H1 (cell line): ENCODE measurements at regions not wholly inside any gene's neighbourhood (a gene's known extent, or its start where the extent isn't known, plus 50 kb on each side); places are given as distances from the start of the nearest gene placed in this dataset.

ENCODE experiments used
- CTCF ChIA-PET: fragments of 300-600 bp; sonication (Branson Sonifier 250); formaldehyde crosslinking; loops from one replicate; lab custom pipeline; 2021; ENCODE audit not compliant: partially characterized antibody; lab: Charles Lee
- POLR2A ChIA-PET: fragments of 300-600 bp; sonication (Branson Sonifier 250); formaldehyde crosslinking; loops from one replicate; lab custom pipeline; 2021; ENCODE audit warnings: inconsistent platforms; ENCODE audit not compliant: partially characterized antibody; lab: Charles Lee
- DNase-seq, 2 experiments: peaks; one replicate each; pipeline versions ENCODE4 v3.0.0 to v3.0.0-alpha.2; 2010 to 2022; ENCODE audit warnings: low spot score in 2 of 2, low read depth in 1 of 2, mixed read lengths in 1 of 2
- FAIRE-seq: peaks from 2 replicates; lab custom pipeline; 2011; peaks lifted over from hg19 to GRCh38; lab: Jason Lieb, UNC
- H2AFZ ChIP-seq: 2 replicates; pipeline ENCODE4 v1.8.1; 2012; ENCODE audit warnings: low read length, inconsistent platforms
- H2AK5ac ChIP-seq: 2 replicates; pipeline ENCODE4 v1.6.1; 2013; ENCODE audit warnings: low read depth, low read length
- H2BK120ac ChIP-seq: replicated peaks from 2 replicates; pipeline ENCODE3; 2013; ENCODE audit warnings: low read depth, low read length, inconsistent platforms
- H2BK12ac ChIP-seq: 2 replicates; pipeline ENCODE4 v1.6.1; 2013; ENCODE audit warnings: low read depth, low read length
- H2BK15ac ChIP-seq: 2 replicates; pipeline ENCODE4 v1.6.1; 2013; ENCODE audit warnings: low read length
- H2BK20ac ChIP-seq: 2 replicates; pipeline ENCODE4 v1.6.1; 2013; ENCODE audit warnings: low read length
- H2BK5ac ChIP-seq: 2 replicates; pipeline ENCODE4 v1.6.1; 2013; ENCODE audit warnings: low read depth, low read length
- H3K14ac ChIP-seq: 2 replicates; pipeline ENCODE4 v1.6.1; 2013; ENCODE audit warnings: inconsistent platforms; ENCODE audit not compliant: insufficient read length
- H3K18ac ChIP-seq: 2 replicates; pipeline ENCODE4 v1.6.1; 2013; ENCODE audit warnings: low read length; ENCODE audit errors: extremely low read depth
- H3K23ac ChIP-seq: 2 replicates; pipeline ENCODE4 v1.6.1; 2013; ENCODE audit warnings: inconsistent platforms; ENCODE audit not compliant: insufficient read length
- H3K23me2 ChIP-seq: 2 replicates; pipeline ENCODE4 v1.6.1; 2013; ENCODE audit warnings: low read depth, low read length
- H3K27ac ChIP-seq: 2 replicates; pipeline ENCODE4 v1.6.1; 2011; ENCODE audit warnings: low read depth, low read length, inconsistent platforms
- H3K27me3 ChIP-seq, 4 experiments: replicated peaks in 1 of 4; 1 replicate in 1 of 4; 2 replicates in 3 of 4; pipeline versions ENCODE4 v1.6.1 to v1.8.1; 2011 to 2013; ENCODE audit warnings: low read length in 3 of 4, mild to moderate bottlenecking in 3 of 4, inconsistent platforms in 2 of 4, mixed read lengths in 2 of 4, moderate library complexity in 1 of 4; ENCODE audit not compliant: control insufficient read depth in 3 of 4, insufficient read depth in 3 of 4; ENCODE audit errors: extremely low read depth in 1 of 4
- H3K36me3 ChIP-seq, 4 experiments: 2 replicates each; pipeline versions ENCODE4 v1.6.1 to v1.8.1; 2011 to 2013; ENCODE audit warnings: mild to moderate bottlenecking in 4 of 4, low read length in 3 of 4, moderate library complexity in 2 of 4, control low read depth in 1 of 4, inconsistent platforms in 1 of 4; ENCODE audit not compliant: insufficient read depth in 4 of 4, control insufficient read depth in 2 of 4
- H3K4ac ChIP-seq: replicated peaks from 2 replicates; pipeline ENCODE3; 2013; ENCODE audit warnings: low read length, low read depth, mixed read lengths, inconsistent platforms; ENCODE audit not compliant: insufficient read length
- H3K4me1 ChIP-seq, 4 experiments: replicated peaks in 1 of 4; 1 replicate in 1 of 4; 2 replicates in 3 of 4; pipeline versions ENCODE4 v1.6.1 to v1.8.1; 2011 to 2013; ENCODE audit warnings: low read length in 3 of 4, inconsistent platforms in 2 of 4, mixed read lengths in 1 of 4; ENCODE audit not compliant: insufficient read depth in 4 of 4, control insufficient read depth in 3 of 4
- H3K4me2 ChIP-seq, 2 experiments: 2 replicates each; pipeline versions ENCODE4 v1.6.1 to v1.8.1; 2011 to 2013; ENCODE audit warnings: low read depth in 2 of 2, low read length in 2 of 2, control low read depth in 1 of 2, inconsistent platforms in 1 of 2, mild to moderate bottlenecking in 1 of 2; ENCODE audit not compliant: insufficient read depth in 1 of 2
- H3K4me3 ChIP-seq, 4 experiments: fragments of 200-600, 300-600 bp in 1 of 4; sonication (generic), shearing (Covaris generic), sonication (Bioruptor Twin) in 1 of 4; 2 replicates each; pipeline versions ENCODE4 v1.5.1 to v1.8.1; 2011 to 2016; ENCODE audit warnings: low read length in 4 of 4, low read depth in 3 of 4, control low read depth in 2 of 4, inconsistent platforms in 2 of 4, mild to moderate bottlenecking in 2 of 4, mixed read lengths in 1 of 4, moderate library complexity in 1 of 4; ENCODE audit not compliant: insufficient read depth in 2 of 4; ENCODE audit errors: extremely low read depth in 1 of 4
- H3K56ac ChIP-seq: replicated peaks from 2 replicates; pipeline ENCODE3; 2013; ENCODE audit warnings: low read depth, mild to moderate bottlenecking, mixed read lengths, low read length, inconsistent platforms; ENCODE audit not compliant: insufficient read length
- H3K79me1 ChIP-seq: 2 replicates; pipeline ENCODE4 v1.6.1; 2013; ENCODE audit warnings: low read depth, low read length, control low read depth
- H3K79me2 ChIP-seq, 2 experiments: 2 replicates each; pipeline versions ENCODE4 v1.6.1 to v1.8.1; 2012 to 2013; ENCODE audit warnings: low read length in 2 of 2, mild to moderate bottlenecking in 2 of 2, inconsistent platforms in 1 of 2; ENCODE audit not compliant: insufficient read depth in 2 of 2, control insufficient read depth in 1 of 2
- H3K9ac ChIP-seq, 4 experiments: replicated peaks in 1 of 4; 1 replicate in 1 of 4; 2 replicates in 3 of 4; pipeline versions ENCODE4 v1.6.1 to v1.8.1; 2011 to 2013; ENCODE audit warnings: low read depth in 3 of 4, low read length in 3 of 4, control low read depth in 2 of 4, mild to moderate bottlenecking in 2 of 4, moderate library complexity in 2 of 4, inconsistent platforms in 1 of 4; ENCODE audit errors: extremely low read depth in 1 of 4
- H3K9me3 ChIP-seq, 2 experiments: 2 replicates each; pipeline versions ENCODE4 v1.6.1 to v1.8.1; 2012 to 2013; ENCODE audit warnings: mild to moderate bottlenecking in 2 of 2, moderate library complexity in 2 of 2, control low read depth in 1 of 2, inconsistent platforms in 1 of 2, low read depth in 1 of 2, low read length in 1 of 2, mixed read lengths in 1 of 2; ENCODE audit not compliant: insufficient read depth in 2 of 2
- H4K20me1 ChIP-seq, 2 experiments: replicated peaks in 1 of 2; 2 replicates each; pipeline versions ENCODE3 to v1.8.1; 2011 to 2013; ENCODE audit warnings: inconsistent platforms in 2 of 2, low read length in 2 of 2, mild to moderate bottlenecking in 1 of 2; ENCODE audit not compliant: insufficient read depth in 2 of 2, control insufficient read depth in 1 of 2
- H4K5ac ChIP-seq: 2 replicates; pipeline ENCODE4 v1.6.1; 2013; ENCODE audit warnings: low read length, low read depth, mixed read lengths, inconsistent platforms; ENCODE audit not compliant: insufficient read length
- H4K8ac ChIP-seq: 2 replicates; pipeline ENCODE4 v1.8.0; 2013; ENCODE audit warnings: mild to moderate bottlenecking, moderate library complexity, low read length, inconsistent platforms; ENCODE audit not compliant: insufficient read depth; ENCODE audit errors: extremely low read depth
- H4K91ac ChIP-seq: replicated peaks from 2 replicates; pipeline ENCODE3; 2013; ENCODE audit warnings: low read length, mixed read lengths, inconsistent platforms; ENCODE audit not compliant: insufficient read length
- BACH1 ChIP-seq: IDR thresholded peaks from 2 replicates; pipeline ENCODE4 v1.6.1; 2012; ENCODE audit warnings: low read length, improper control_type of control experiment
- BRCA1 ChIP-seq: IDR thresholded peaks from 2 replicates; pipeline ENCODE4 v1.6.1; 2012; ENCODE audit warnings: low read depth, low read length, improper control_type of control experiment
- CBX5 ChIP-seq: fragments of 300-800, 300-1000 bp; sonication (generic); IDR thresholded peaks from 2 replicates; pipeline ENCODE4 v1.7.1; 2016; ENCODE audit warnings: antibody characterized with exemption, low read length, low read depth
- CREB1 ChIP-seq: IDR thresholded peaks from 2 replicates; pipeline ENCODE4 v1.6.1; 2012; ENCODE audit warnings: inconsistent platforms
- RFX5 ChIP-seq: IDR thresholded peaks from 2 replicates; pipeline ENCODE4 v1.6.1; 2011; ENCODE audit warnings: low read depth, low read length, improper control_type of control experiment, borderline replicate concordance
- TF ChIP-seq, protein P1 (sequence below): IDR thresholded peaks from 2 replicates; pipeline ENCODE4 v1.6.1; 2012; ENCODE audit warnings: inconsistent platforms

DNA sequence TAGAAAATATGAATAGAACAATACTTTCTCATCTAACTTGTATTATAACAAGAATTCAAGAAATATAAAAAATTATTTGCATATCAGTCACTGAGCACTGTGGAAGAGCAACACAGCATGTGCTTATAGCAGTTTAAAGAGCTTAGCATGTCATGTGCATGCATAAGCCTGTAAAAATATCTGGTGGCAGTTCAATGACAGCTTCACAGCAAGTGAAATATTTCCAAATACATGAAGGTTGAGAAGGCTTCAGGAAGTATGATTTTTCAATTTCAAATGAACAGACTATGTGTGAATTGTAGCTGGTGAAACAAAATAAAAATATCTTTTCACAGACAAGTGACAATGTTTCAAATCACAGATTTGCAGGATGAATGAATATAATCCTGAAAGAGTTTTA is 128.5 kb downstream of the PRDM9 start:
- Histone ChIP-seq H2BK5ac (no peak overlapping the region), H2BK120ac (no peak overlapping the region), H3K18ac (no peak overlapping the region), H3K23me2 (no peaks in the 10 kb centered on the region; the same call in 1 of the 2 replicates), H3K36me3 (no peaks in the 10 kb centered on the region), H2BK15ac (no peak overlapping the region), H2AK5ac (no peak overlapping the region), H3K4ac (no peak overlapping the region), H2BK12ac (no peak overlapping the region), H4K5ac (no peak overlapping the region), H2AFZ (no peak overlapping the region), H4K91ac (no peak overlapping the region), H4K8ac (no peak overlapping the region), H3K56ac (no peak overlapping the region), H3K4me3 (no peak overlapping the region), H3K4me2 (no peak overlapping the region), H3K9ac (no peak overlapping the region), H2BK20ac (no peak overlapping the region), H3K27me3 (no peaks in the 10 kb centered on the region), H3K79me2 (no peaks in the 10 kb centered on the region), H3K4me1 (no peaks in the 10 kb centered on the region), H3K9me3 (no peaks in the 10 kb centered on the region), H3K14ac (no peak overlapping the region), H4K20me1 (no peaks in the 10 kb centered on the region), H3K27ac (no peak overlapping the region), H3K23ac (no peak overlapping the region), H3K79me1 (no peaks in the 10 kb centered on the region)
- ChIA-PET CTCF (interaction anchor here (0.7 kb wide), 1 partner anchor 8 kb away, joined by 3 read pairs; no protein-coding TSS in a partner anchor), POLR2A (no interaction called here)
- no peak for FAIRE-seq
- DNase-seq, result no peak
- TF ChIP-seq BACH1 (no peak), BRCA1 (no peak), CREB1 (no peak), CBX5 (no peak), RFX5 (no peak)
- TF ChIP-seq, protein P1, sequence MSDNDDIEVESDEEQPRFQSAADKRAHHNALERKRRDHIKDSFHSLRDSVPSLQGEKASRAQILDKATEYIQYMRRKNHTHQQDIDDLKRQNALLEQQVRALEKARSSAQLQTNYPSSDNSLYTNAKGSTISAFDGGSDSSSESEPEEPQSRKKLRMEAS, result no peak
